Activated T-cell treated with anti-CD3 and anti-CD28 coated beads, Interleukin-2, amount 50 U/mL, for 48 hours (primary cell): ENCODE measurements at regions not wholly inside any gene's neighbourhood (a gene's known extent, or its start where the extent isn't known, plus 50 kb on each side); places are given as distances from the start of the nearest gene placed in this dataset.
A peak's percentile ranks its signal among the peaks of the same experiment; 100 is the strongest.

Experiments
- DNase-seq, 2 experiments: peaks; one replicate each; pipeline ENCODE4 v3.0.0-alpha.2; 2020

- DNase-seq, result no peak
These were observed 246.7 kb upstream of the TPK1 start for GRCh38 chr7:145082366-145083161.

- no peak for DNase-seq
These were observed 229.6 kb upstream of the TPK1 start for GRCh38 chr7:145065473-145065872.

- DNase-seq, result no peak
These were observed 228.3 kb upstream of the TPK1 start for GRCh38 chr7:145064114-145064513.

- DNase-seq, result no peak
These were observed 217.9 kb upstream of the TPK1 start for GRCh38 chr7:145053781-145054180.

- no peak for DNase-seq
These were observed 214.6 kb upstream of the TPK1 start for GRCh38 chr7:145050415-145050814.

- DNase-seq, result peak; percentile 21 to 27
These were observed 201.0 kb upstream of the TPK1 start for GRCh38 chr7:145036604-145037405.

GRCh38 chr7:145031162-145031561 is 195.3 kb upstream of the TPK1 start:
- no peak for DNase-seq

- DNase-seq, result no peak
These were observed 194.9 kb upstream of the TPK1 start for GRCh38 chr7:145030754-145031153.

GRCh38 chr7:145020454-145020853 is 184.6 kb upstream of the TPK1 start:
- no peak for DNase-seq

- no peak for DNase-seq
These were observed 180.2 kb upstream of the TPK1 start for GRCh38 chr7:145016068-145016467.

- DNase-seq, result no peak
These were observed 174.0 kb upstream of the TPK1 start for GRCh38 chr7:145009876-145010275.

GRCh38 chr7:145005601-145006000 is 169.7 kb upstream of the TPK1 start:
- DNase-seq, result no peak

GRCh38 chr7:144997512-144997911 is 161.7 kb upstream of the TPK1 start:
- no peak for DNase-seq

GRCh38 chr7:144995495-144995894 is 159.6 kb upstream of the TPK1 start:
- DNase-seq, result no peak

- no peak for DNase-seq
These were observed 155.2 kb upstream of the TPK1 start for GRCh38 chr7:144991041-144991440.

GRCh38 chr7:144987686-144988085 is 151.8 kb upstream of the TPK1 start:
- DNase-seq, result no peak

GRCh38 chr7:144982133-144982532 is 146.3 kb upstream of the TPK1 start:
- no peak for DNase-seq

GRCh38 chr7:144975882-144976281 is 140.0 kb upstream of the TPK1 start:
- DNase-seq, result no peak

GRCh38 chr7:144969787-144970186 is 133.9 kb upstream of the TPK1 start:
- DNase-seq, result no peak

- no peak for DNase-seq
These were observed 124.9 kb upstream of the TPK1 start for GRCh38 chr7:144960763-144961162.

- DNase-seq, result no peak
These were observed 122.1 kb upstream of the TPK1 start for GRCh38 chr7:144957998-144958397.

- DNase-seq, result no peak
These were observed 119.6 kb upstream of the TPK1 start for GRCh38 chr7:144955422-144955821.

GRCh38 chr7:144941127-144941526 is 105.3 kb upstream of the TPK1 start:
- DNase-seq, result no peak

GRCh38 chr7:144937199-144937598 is 101.3 kb upstream of the TPK1 start:
- no peak for DNase-seq
